ENCODE measurements at regions not wholly inside any gene's neighbourhood (a gene's known extent, or its start where the extent isn't known, plus 50 kb on each side); places are given as distances from the start of the nearest gene placed in this dataset.
A peak's percentile ranks its signal among the peaks of the same experiment; 100 is the strongest.
"Not testable (repeated sequence)": the region's sequence is repeated elsewhere in the genome, so short reads cannot be mapped to it uniquely, and the experiment has no call there.

GRCh38 chr6:71091167-71091566 is 134.3 kb upstream of the B3GAT2 start:
- Histone ChIP-seq H3K4me3 (replicated peaks in 1 of 3; ENCODE audit: low read depth in 2 of 3, low read length in 3 of 3) (no peak overlapping the region), H3K9me3 (replicated peaks in 1 of 2; ENCODE audit: control insufficient read depth in 1 of 2, insufficient read depth in 1 of 2, low read length in 2 of 2) (no peaks in the 10 kb centered on the region), H4K20me1 (ENCODE audit: insufficient read depth, low read length) (no peaks in the 10 kb centered on the region), H2AFZ (ENCODE audit: insufficient read depth, low read depth, low read length, poor library complexity, severe bottlenecking) (no peak overlapping the region), H3K4me2 (replicated peaks; ENCODE audit: extremely low read depth, low read length, poor library complexity, severe bottlenecking) (no peak overlapping the region), H3K27me3 (ENCODE audit: control insufficient read depth in 2 of 2, insufficient read depth in 2 of 2, low read length in 2 of 2) (no peaks in the 10 kb centered on the region), H3K4me1 (ENCODE audit: control insufficient read depth in 1 of 2, insufficient read depth in 2 of 2, low read length in 2 of 2) (peaks cover 0 to 3% of the 10 kb centered on the region in 2 donors), H3K36me3 (replicated peaks in 1 of 2; ENCODE audit: control insufficient read depth in 1 of 2, insufficient read depth in 2 of 2, low read length in 2 of 2) (no peaks in the 10 kb centered on the region), H3K9ac (ENCODE audit: insufficient read depth, low read length, poor library complexity, severe bottlenecking) (no peak overlapping the region), H3K27ac (ENCODE audit: low read depth in 1 of 2, low read length in 2 of 2) (no peak overlapping the region), H3K79me2 (ENCODE audit: insufficient read depth, low read length) (no peaks in the 10 kb centered on the region)
- no peak overlapping the region for H3K27ac Mint-ChIP-seq
- no peak overlapping the region for H3K4me3 Mint-ChIP-seq
- H3K27me3 Mint-ChIP-seq (ENCODE audit: low read depth in 3 of 3), result no peaks in the 10 kb centered on the region
- TF ChIP-seq CTCF (IDR thresholded peaks at IDR 0.05), result no peak
- peak in 2 of 3 donors; percentile 12 to 23 for DNase-seq
- H3K4me1 Mint-ChIP-seq, result peaks cover 8% of the 10 kb centered on the region
- H3K9me3 Mint-ChIP-seq, result peaks cover 0 to 2% (median 0%) of the 10 kb centered on the region in 7 donors
- WGBS (ENCODE audit: insufficient coverage), result 33% methylated on average over 2 of the region's 5 CpGs
- intact Hi-C loops (cut with micrococcal nuclease), result no loop called here
- no peaks in the 10 kb centered on the region for H3K36me3 Mint-ChIP-seq

GRCh38 chr6:71091956-71092355 is 135.1 kb upstream of the B3GAT2 start:
- Mint-ChIP-seq H3K9me3 (peaks cover 0 to 5% (median 0%) of the 10 kb centered on the region in 7 donors), H3K4me3 (no peak overlapping the region), H3K27me3 (ENCODE audit: low read depth in 3 of 3) (no peaks in the 10 kb centered on the region), H3K36me3 (no peaks in the 10 kb centered on the region), H3K4me1 (peaks cover 8% of the 10 kb centered on the region), H3K27ac (no peak overlapping the region)
- Histone ChIP-seq H3K9ac (ENCODE audit: insufficient read depth, low read length, poor library complexity, severe bottlenecking) (no peak overlapping the region), H3K4me1 (ENCODE audit: control insufficient read depth in 1 of 2, insufficient read depth in 2 of 2, low read length in 2 of 2) (peaks cover 0 to 3% of the 10 kb centered on the region in 2 donors), H3K36me3 (replicated peaks in 1 of 2; ENCODE audit: control insufficient read depth in 1 of 2, insufficient read depth in 2 of 2, low read length in 2 of 2) (no peaks in the 10 kb centered on the region), H4K20me1 (ENCODE audit: insufficient read depth, low read length) (no peaks in the 10 kb centered on the region), H3K79me2 (ENCODE audit: insufficient read depth, low read length) (no peaks in the 10 kb centered on the region), H3K27me3 (ENCODE audit: control insufficient read depth in 2 of 2, insufficient read depth in 2 of 2, low read length in 2 of 2) (no peaks in the 10 kb centered on the region), H3K9me3 (replicated peaks in 1 of 2; ENCODE audit: control insufficient read depth in 1 of 2, insufficient read depth in 1 of 2, low read length in 2 of 2) (no peaks in the 10 kb centered on the region), H3K4me3 (replicated peaks in 1 of 3; ENCODE audit: low read depth in 2 of 3, low read length in 3 of 3) (no peak overlapping the region), H3K4me2 (replicated peaks; ENCODE audit: extremely low read depth, low read length, poor library complexity, severe bottlenecking) (no peak overlapping the region), H2AFZ (ENCODE audit: insufficient read depth, low read depth, low read length, poor library complexity, severe bottlenecking) (no peak overlapping the region), H3K27ac (ENCODE audit: low read depth in 1 of 2, low read length in 2 of 2) (no peak overlapping the region)
- no peak for TF ChIP-seq CTCF (IDR thresholded peaks at IDR 0.05)
- intact Hi-C loops (cut with micrococcal nuclease), result no loop called here
- WGBS (ENCODE audit: insufficient coverage), result 60% methylated on average over 1 of the region's 1 CpG
- no peak for DNase-seq

GRCh38 chr6:71097264-71097663 is 140.4 kb upstream of the B3GAT2 start:
- H2AFZ ChIP-seq (ENCODE audit: insufficient read depth, low read depth, low read length, poor library complexity, severe bottlenecking); H3K36me3 ChIP-seq (replicated peaks in 1 of 2; ENCODE audit: control insufficient read depth in 1 of 2, insufficient read depth in 2 of 2, low read length in 2 of 2); H3K27me3 Mint-ChIP-seq (ENCODE audit: low read depth in 3 of 3); H3K4me1 Mint-ChIP-seq; H4K20me1 ChIP-seq (ENCODE audit: insufficient read depth, low read length); H3K27me3 ChIP-seq (ENCODE audit: control insufficient read depth in 2 of 2, insufficient read depth in 2 of 2, low read length in 2 of 2); H3K4me1 ChIP-seq (ENCODE audit: control insufficient read depth in 1 of 2, insufficient read depth in 2 of 2, low read length in 2 of 2); H3K9ac ChIP-seq (ENCODE audit: insufficient read depth, low read length, poor library complexity, severe bottlenecking); intact Hi-C loops (cut with micrococcal nuclease); H3K36me3 Mint-ChIP-seq; H3K27ac ChIP-seq (ENCODE audit: low read depth in 1 of 2, low read length in 2 of 2); H3K79me2 ChIP-seq (ENCODE audit: insufficient read depth, low read length); H3K4me3 Mint-ChIP-seq; H3K4me2 ChIP-seq (replicated peaks; ENCODE audit: extremely low read depth, low read length, poor library complexity, severe bottlenecking); H3K4me3 ChIP-seq (replicated peaks in 1 of 3; ENCODE audit: low read depth in 2 of 3, low read length in 3 of 3); H3K27ac Mint-ChIP-seq: not testable (repeated sequence)
- peaks cover 4 to 32% of the 10 kb centered on the region in 2 donors for H3K9me3 ChIP-seq (replicated peaks in 1 of 2; ENCODE audit: control insufficient read depth in 1 of 2, insufficient read depth in 1 of 2, low read length in 2 of 2)
- H3K9me3 Mint-ChIP-seq, result peaks cover 25 to 47% (median 37%) of the 10 kb centered on the region in 7 donors
- no CpG with 5 or more reads among the region's 2 CpGs for WGBS (ENCODE audit: insufficient coverage)
- peak; percentile 5 to 33 (median 14) for DNase-seq
